GM19455 (cell line): ENCODE measurements at regions not wholly inside any gene's neighbourhood (a gene's known extent, or its start where the extent isn't known, plus 50 kb on each side); places are given as distances from the start of the nearest gene placed in this dataset.

Source experiments
- ATAC-seq: cut with Tn5 transposase; IDR thresholded peaks from one replicate; pipeline ENCODE4 v1.9.1; 2021; ENCODE audit not compliant: unreplicated experiment

- no peak for ATAC-seq
These were observed 200.9 kb upstream of the CHRM2 start for GRCh38 chr7:136667584-136667983.

- ATAC-seq: no peak
These were observed 202.5 kb upstream of the CHRM2 start for GRCh38 chr7:136665878-136666509.

GRCh38 chr7:136664537-136664936, 203.9 kb upstream of the CHRM2 start:
- ATAC-seq: no peak

GRCh38 chr7:136657482-136657921, 210.9 kb upstream of the CHRM2 start:
- no peak for ATAC-seq

- ATAC-seq: no peak
These were observed 211.9 kb upstream of the CHRM2 start for GRCh38 chr7:136656516-136656915.

- ATAC-seq: no peak
These were observed 213.0 kb upstream of the CHRM2 start for GRCh38 chr7:136655414-136655813.

GRCh38 chr7:136654406-136654805, 214.0 kb upstream of the CHRM2 start:
- ATAC-seq: no peak

GRCh38 chr7:136652635-136653370, 215.6 kb upstream of the CHRM2 start:
- ATAC-seq: no peak

- no peak for ATAC-seq
These were observed 227.5 kb upstream of the CHRM2 start for GRCh38 chr7:136640977-136641376.

GRCh38 chr7:136637813-136638212, 230.6 kb upstream of the CHRM2 start:
- ATAC-seq: no peak

- no peak for ATAC-seq
These were observed 232.7 kb upstream of the CHRM2 start for GRCh38 chr7:136635751-136636150.

- no peak for ATAC-seq
These were observed 249.6 kb upstream of the CHRM2 start for GRCh38 chr7:136618818-136619217.

GRCh38 chr7:136617176-136617575, 251.3 kb upstream of the CHRM2 start:
- no peak for ATAC-seq

- ATAC-seq: no peak
These were observed 262.7 kb upstream of the CHRM2 start for GRCh38 chr7:136605532-136606329.

- no peak for ATAC-seq
These were observed 266.7 kb upstream of the CHRM2 start for GRCh38 chr7:136601772-136602171.

- no peak for ATAC-seq
These were observed 268.0 kb upstream of the CHRM2 start for GRCh38 chr7:136600475-136600874.

- ATAC-seq: no peak
These were observed 273.7 kb upstream of the CHRM2 start for GRCh38 chr7:136594739-136595144.

GRCh38 chr7:136588216-136588615, 280.2 kb upstream of the CHRM2 start:
- ATAC-seq: no peak

- no peak for ATAC-seq
These were observed 282.3 kb upstream of the CHRM2 start for GRCh38 chr7:136585954-136586670.

GRCh38 chr7:136566491-136566890, 302.0 kb upstream of the CHRM2 start:
- no peak for ATAC-seq

- no peak for ATAC-seq
These were observed 312.5 kb upstream of the CHRM2 start for GRCh38 chr7:136555933-136556332.
